ENCODE measurements at regions not wholly inside any gene's neighbourhood (a gene's known extent, or its start where the extent isn't known, plus 50 kb on each side); places are given as distances from the start of the nearest gene placed in this dataset.

DNA sequence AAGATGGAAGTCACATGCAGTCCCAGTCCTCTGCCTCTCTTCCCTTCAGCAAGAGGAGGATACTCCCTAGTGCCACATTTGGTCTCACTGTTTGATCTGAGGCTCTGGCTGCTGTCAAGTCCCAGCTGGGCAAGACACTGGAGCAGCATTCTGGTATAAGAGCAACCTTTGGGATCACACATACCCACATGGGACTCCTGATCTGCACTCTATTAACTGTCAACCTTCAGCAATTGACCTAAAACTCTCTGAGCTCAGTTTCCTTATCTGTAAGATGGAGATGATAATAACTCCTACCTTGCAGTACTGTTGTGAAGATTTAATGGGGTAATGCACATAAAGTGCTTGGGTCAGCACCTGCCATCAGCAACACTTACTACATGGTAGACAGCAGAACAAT lies 437.9 kb downstream of the PIK3R1 start:
- TF ChIP-seq, protein P1, sequence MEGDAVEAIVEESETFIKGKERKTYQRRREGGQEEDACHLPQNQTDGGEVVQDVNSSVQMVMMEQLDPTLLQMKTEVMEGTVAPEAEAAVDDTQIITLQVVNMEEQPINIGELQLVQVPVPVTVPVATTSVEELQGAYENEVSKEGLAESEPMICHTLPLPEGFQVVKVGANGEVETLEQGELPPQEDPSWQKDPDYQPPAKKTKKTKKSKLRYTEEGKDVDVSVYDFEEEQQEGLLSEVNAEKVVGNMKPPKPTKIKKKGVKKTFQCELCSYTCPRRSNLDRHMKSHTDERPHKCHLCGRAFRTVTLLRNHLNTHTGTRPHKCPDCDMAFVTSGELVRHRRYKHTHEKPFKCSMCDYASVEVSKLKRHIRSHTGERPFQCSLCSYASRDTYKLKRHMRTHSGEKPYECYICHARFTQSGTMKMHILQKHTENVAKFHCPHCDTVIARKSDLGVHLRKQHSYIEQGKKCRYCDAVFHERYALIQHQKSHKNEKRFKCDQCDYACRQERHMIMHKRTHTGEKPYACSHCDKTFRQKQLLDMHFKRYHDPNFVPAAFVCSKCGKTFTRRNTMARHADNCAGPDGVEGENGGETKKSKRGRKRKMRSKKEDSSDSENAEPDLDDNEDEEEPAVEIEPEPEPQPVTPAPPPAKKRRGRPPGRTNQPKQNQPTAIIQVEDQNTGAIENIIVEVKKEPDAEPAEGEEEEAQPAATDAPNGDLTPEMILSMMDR (conservative IDR thresholded peaks at IDR 0.05; ENCODE audit: low read depth, low read length): no peak
- no peak for TF ChIP-seq EZH2 (IDR thresholded peaks at IDR 0.05; ENCODE audit: borderline replicate concordance, low read depth, low read length, poor library complexity, severe bottlenecking)
- Histone ChIP-seq H3K9me3 (ENCODE audit: low read depth, low read length, poor library complexity, severe bottlenecking) (no peaks in the 10 kb centered on the region), H3K4me3 (ENCODE audit: low read depth, low read length, poor library complexity, severe bottlenecking) (no peak overlapping the region), H3K27me3 (replicated peaks; ENCODE audit: insufficient read depth, low read depth, low read length, poor library complexity) (no peaks in the 10 kb centered on the region), H3K36me3 (ENCODE audit: insufficient read depth, low read length, poor library complexity, severe bottlenecking) (no peaks in the 10 kb centered on the region), H3K4me1 (ENCODE audit: insufficient read depth, low read length, poor library complexity, severe bottlenecking) (peaks cover 11% of the 10 kb centered on the region), H3K27ac (ENCODE audit: low read depth, low read length, poor library complexity, severe bottlenecking) (no peak overlapping the region)
- intact Hi-C loops (cut with micrococcal nuclease; ENCODE audit: unreplicated experiment): no loop called here
- BruUV-seq (replicated peaks): no TSS peak
- POLR2A ChIA-PET (ENCODE audit: low non-redundant PET): no interaction called here
- no peak for DNase-seq (ENCODE audit: low spot score)
- CTCF ChIA-PET: no interaction called here

DNA sequence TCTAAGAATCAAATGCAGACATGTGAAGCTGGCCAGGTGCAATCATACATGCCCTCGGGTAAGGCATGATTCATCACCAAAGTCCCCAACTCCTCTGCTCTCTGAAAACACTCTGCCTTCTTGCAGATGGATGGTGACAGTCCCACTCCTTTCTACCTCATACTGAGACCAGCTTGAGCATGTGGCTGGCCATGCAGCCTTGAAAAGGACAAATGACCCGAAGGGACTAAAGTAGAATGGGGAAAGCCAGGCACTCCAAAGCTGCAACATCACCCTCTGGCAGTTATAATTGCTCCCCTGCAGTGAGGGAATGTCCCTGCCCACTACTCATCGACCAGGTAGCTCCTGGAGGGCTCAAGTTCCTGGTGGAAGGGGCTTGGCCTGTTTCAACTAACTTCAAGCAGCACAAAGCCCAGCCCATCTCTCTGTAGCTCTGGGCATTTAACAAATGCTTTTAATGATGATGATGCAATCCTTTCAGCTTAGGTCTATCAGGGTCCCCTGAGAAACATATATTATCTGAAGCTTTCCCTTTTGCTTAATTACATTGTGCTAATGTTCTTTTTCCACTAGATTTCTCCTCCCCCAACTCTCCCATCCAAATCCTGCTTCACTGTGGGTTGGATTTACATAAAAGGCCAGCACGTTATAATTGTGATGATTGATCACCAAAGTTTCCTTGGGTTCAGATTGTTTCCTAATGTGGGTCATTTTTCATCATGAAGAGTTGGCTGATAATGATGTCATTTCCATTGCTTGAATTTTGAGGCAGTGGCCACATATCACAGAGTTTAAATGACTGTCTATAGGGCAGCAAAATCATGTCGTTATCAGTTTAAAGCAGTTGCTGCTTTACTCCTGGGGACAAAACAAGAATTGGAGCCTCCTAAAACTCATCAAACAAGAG lies 436.5 kb upstream of the SLC30A5 start:
- Histone ChIP-seq H3K4me3 (ENCODE audit: low read depth, low read length, poor library complexity, severe bottlenecking) (no peak overlapping the region), H3K9me3 (ENCODE audit: low read depth, low read length, poor library complexity, severe bottlenecking) (no peaks in the 10 kb centered on the region), H3K27ac (ENCODE audit: low read depth, low read length, poor library complexity, severe bottlenecking) (no peak overlapping the region), H3K4me1 (ENCODE audit: insufficient read depth, low read length, poor library complexity, severe bottlenecking) (peaks cover 11% of the 10 kb centered on the region), H3K27me3 (replicated peaks; ENCODE audit: insufficient read depth, low read depth, low read length, poor library complexity) (no peaks in the 10 kb centered on the region), H3K36me3 (ENCODE audit: insufficient read depth, low read length, poor library complexity, severe bottlenecking) (no peaks in the 10 kb centered on the region)
- intact Hi-C loops (cut with micrococcal nuclease; ENCODE audit: unreplicated experiment): no loop called here
- TF ChIP-seq, protein P1 (conservative IDR thresholded peaks at IDR 0.05; ENCODE audit: low read depth, low read length): no peak
- TF ChIP-seq EZH2 (IDR thresholded peaks at IDR 0.05; ENCODE audit: borderline replicate concordance, low read depth, low read length, poor library complexity, severe bottlenecking): no peak
- ChIA-PET CTCF (no interaction called here), POLR2A (ENCODE audit: low non-redundant PET) (no interaction called here)
- no TSS peak for BruUV-seq (replicated peaks)
- peak; percentile 39 for DNase-seq (ENCODE audit: low spot score)

DNA sequence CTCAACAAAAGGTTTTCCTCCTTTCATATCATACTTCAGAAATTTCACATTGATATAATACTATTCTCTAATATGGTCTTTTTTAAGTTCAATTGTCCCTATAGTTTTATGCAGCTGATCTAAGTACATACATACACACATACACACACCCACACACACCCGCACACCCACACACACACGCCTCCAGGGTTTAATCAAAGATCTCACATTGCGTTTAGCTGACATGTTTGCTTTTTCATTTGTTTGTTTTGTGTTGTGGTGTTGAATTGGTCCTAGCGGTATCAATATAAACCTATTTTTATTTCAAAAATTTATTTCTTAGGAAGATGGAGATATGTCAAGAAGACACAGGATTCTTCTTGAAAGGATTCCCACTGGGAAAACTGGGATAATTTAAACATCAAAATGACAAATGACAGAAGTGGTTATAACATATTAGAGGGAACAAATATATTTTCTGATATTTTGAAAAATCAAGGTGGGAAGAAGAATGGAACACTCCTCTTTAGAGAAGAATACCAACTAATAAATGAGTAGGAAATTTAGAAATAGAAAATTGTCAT lies 434.9 kb upstream of the SLC30A5 start:
- TF ChIP-seq EZH2 (IDR thresholded peaks at IDR 0.05; ENCODE audit: borderline replicate concordance, low read depth, low read length, poor library complexity, severe bottlenecking): no peak
- TF ChIP-seq, protein P1 (conservative IDR thresholded peaks at IDR 0.05; ENCODE audit: low read depth, low read length): no peak
- H3K4me3 ChIP-seq (ENCODE audit: low read depth, low read length, poor library complexity, severe bottlenecking): no peak overlapping the region
- no peak for DNase-seq (ENCODE audit: low spot score)
- H3K36me3 ChIP-seq (ENCODE audit: insufficient read depth, low read length, poor library complexity, severe bottlenecking): no peaks in the 10 kb centered on the region
- peaks cover 11% of the 10 kb centered on the region for H3K4me1 ChIP-seq (ENCODE audit: insufficient read depth, low read length, poor library complexity, severe bottlenecking)
- no peaks in the 10 kb centered on the region for H3K27me3 ChIP-seq (replicated peaks; ENCODE audit: insufficient read depth, low read depth, low read length, poor library complexity)
- POLR2A ChIA-PET (ENCODE audit: low non-redundant PET): no interaction called here
- CTCF ChIA-PET: no interaction called here
- BruUV-seq (replicated peaks): no TSS peak
- intact Hi-C loops (cut with micrococcal nuclease; ENCODE audit: unreplicated experiment): no loop called here
- H3K9me3 ChIP-seq (ENCODE audit: low read depth, low read length, poor library complexity, severe bottlenecking): no peaks in the 10 kb centered on the region
- no peak overlapping the region for H3K27ac ChIP-seq (ENCODE audit: low read depth, low read length, poor library complexity, severe bottlenecking)

Measured in A673 (cell line).